OCI-LY3 (cell line): ENCODE measurements at regions not wholly inside any gene's neighbourhood (a gene's known extent, or its start where the extent isn't known, plus 50 kb on each side); places are given as distances from the start of the nearest gene placed in this dataset.

Source experiments
- EZH2phosphoT487 ChIP-seq: fragments of 200-600 bp; shearing (Covaris generic); IDR thresholded peaks from 2 replicates; pipeline ENCODE4 v1.6.1; 2018; ENCODE audit warnings: antibody characterized with exemption, mixed run types, low read depth
- TF ChIP-seq, protein P1 (sequence below): fragments of 200-600, 300-600 bp; sonication (generic); IDR thresholded peaks from 2 replicates; pipeline ENCODE4 v1.5.1; 2014; ENCODE audit warnings: antibody characterized with exemption, low read length, low read depth

GRCh38 chr4:128366212-128366611, 78.6 kb upstream of the PGRMC2 start:
- TF ChIP-seq, protein P1, sequence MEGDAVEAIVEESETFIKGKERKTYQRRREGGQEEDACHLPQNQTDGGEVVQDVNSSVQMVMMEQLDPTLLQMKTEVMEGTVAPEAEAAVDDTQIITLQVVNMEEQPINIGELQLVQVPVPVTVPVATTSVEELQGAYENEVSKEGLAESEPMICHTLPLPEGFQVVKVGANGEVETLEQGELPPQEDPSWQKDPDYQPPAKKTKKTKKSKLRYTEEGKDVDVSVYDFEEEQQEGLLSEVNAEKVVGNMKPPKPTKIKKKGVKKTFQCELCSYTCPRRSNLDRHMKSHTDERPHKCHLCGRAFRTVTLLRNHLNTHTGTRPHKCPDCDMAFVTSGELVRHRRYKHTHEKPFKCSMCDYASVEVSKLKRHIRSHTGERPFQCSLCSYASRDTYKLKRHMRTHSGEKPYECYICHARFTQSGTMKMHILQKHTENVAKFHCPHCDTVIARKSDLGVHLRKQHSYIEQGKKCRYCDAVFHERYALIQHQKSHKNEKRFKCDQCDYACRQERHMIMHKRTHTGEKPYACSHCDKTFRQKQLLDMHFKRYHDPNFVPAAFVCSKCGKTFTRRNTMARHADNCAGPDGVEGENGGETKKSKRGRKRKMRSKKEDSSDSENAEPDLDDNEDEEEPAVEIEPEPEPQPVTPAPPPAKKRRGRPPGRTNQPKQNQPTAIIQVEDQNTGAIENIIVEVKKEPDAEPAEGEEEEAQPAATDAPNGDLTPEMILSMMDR, result no peak
- no peak for TF ChIP-seq EZH2phosphoT487
